H1 (cell line): ENCODE measurements at regions not wholly inside any gene's neighbourhood (a gene's known extent, or its start where the extent isn't known, plus 50 kb on each side); places are given as distances from the start of the nearest gene placed in this dataset.

Experiments used
- CTCF ChIA-PET: fragments of 300-600 bp; sonication (Branson Sonifier 250); formaldehyde crosslinking; loops from one replicate; lab custom pipeline; 2021; ENCODE audit not compliant: partially characterized antibody; lab: Charles Lee
- POLR2A ChIA-PET: fragments of 300-600 bp; sonication (Branson Sonifier 250); formaldehyde crosslinking; loops from one replicate; lab custom pipeline; 2021; ENCODE audit warnings: inconsistent platforms; ENCODE audit not compliant: partially characterized antibody; lab: Charles Lee
- DNase-seq, 2 experiments: peaks; one replicate each; pipeline versions ENCODE4 v3.0.0 to v3.0.0-alpha.2; 2010 to 2022; ENCODE audit warnings: low spot score in 2 of 2, low read depth in 1 of 2, mixed read lengths in 1 of 2
- FAIRE-seq: peaks from 2 replicates; lab custom pipeline; 2011; peaks lifted over from hg19 to GRCh38; lab: Jason Lieb, UNC
- H2AFZ ChIP-seq: 2 replicates; pipeline ENCODE4 v1.8.1; 2012; ENCODE audit warnings: low read length, inconsistent platforms
- H2AK5ac ChIP-seq: 2 replicates; pipeline ENCODE4 v1.6.1; 2013; ENCODE audit warnings: low read depth, low read length
- H2BK120ac ChIP-seq: replicated peaks from 2 replicates; pipeline ENCODE3; 2013; ENCODE audit warnings: low read depth, low read length, inconsistent platforms
- H2BK12ac ChIP-seq: 2 replicates; pipeline ENCODE4 v1.6.1; 2013; ENCODE audit warnings: low read depth, low read length
- H2BK15ac ChIP-seq: 2 replicates; pipeline ENCODE4 v1.6.1; 2013; ENCODE audit warnings: low read length
- H2BK20ac ChIP-seq: 2 replicates; pipeline ENCODE4 v1.6.1; 2013; ENCODE audit warnings: low read length
- H2BK5ac ChIP-seq: 2 replicates; pipeline ENCODE4 v1.6.1; 2013; ENCODE audit warnings: low read depth, low read length
- H3K14ac ChIP-seq: 2 replicates; pipeline ENCODE4 v1.6.1; 2013; ENCODE audit warnings: inconsistent platforms; ENCODE audit not compliant: insufficient read length
- H3K18ac ChIP-seq: 2 replicates; pipeline ENCODE4 v1.6.1; 2013; ENCODE audit warnings: low read length; ENCODE audit errors: extremely low read depth
- H3K23ac ChIP-seq: 2 replicates; pipeline ENCODE4 v1.6.1; 2013; ENCODE audit warnings: inconsistent platforms; ENCODE audit not compliant: insufficient read length
- H3K23me2 ChIP-seq: 2 replicates; pipeline ENCODE4 v1.6.1; 2013; ENCODE audit warnings: low read depth, low read length
- H3K27ac ChIP-seq: 2 replicates; pipeline ENCODE4 v1.6.1; 2011; ENCODE audit warnings: low read depth, low read length, inconsistent platforms
- H3K27me3 ChIP-seq, 4 experiments: replicated peaks in 1 of 4; 1 replicate in 1 of 4; 2 replicates in 3 of 4; pipeline versions ENCODE4 v1.6.1 to v1.8.1; 2011 to 2013; ENCODE audit warnings: low read length in 3 of 4, mild to moderate bottlenecking in 3 of 4, inconsistent platforms in 2 of 4, mixed read lengths in 2 of 4, moderate library complexity in 1 of 4; ENCODE audit not compliant: control insufficient read depth in 3 of 4, insufficient read depth in 3 of 4; ENCODE audit errors: extremely low read depth in 1 of 4
- H3K36me3 ChIP-seq, 4 experiments: 2 replicates each; pipeline versions ENCODE4 v1.6.1 to v1.8.1; 2011 to 2013; ENCODE audit warnings: mild to moderate bottlenecking in 4 of 4, low read length in 3 of 4, moderate library complexity in 2 of 4, control low read depth in 1 of 4, inconsistent platforms in 1 of 4; ENCODE audit not compliant: insufficient read depth in 4 of 4, control insufficient read depth in 2 of 4
- H3K4ac ChIP-seq: replicated peaks from 2 replicates; pipeline ENCODE3; 2013; ENCODE audit warnings: low read length, low read depth, mixed read lengths, inconsistent platforms; ENCODE audit not compliant: insufficient read length
- H3K4me1 ChIP-seq, 4 experiments: replicated peaks in 1 of 4; 1 replicate in 1 of 4; 2 replicates in 3 of 4; pipeline versions ENCODE4 v1.6.1 to v1.8.1; 2011 to 2013; ENCODE audit warnings: low read length in 3 of 4, inconsistent platforms in 2 of 4, mixed read lengths in 1 of 4; ENCODE audit not compliant: insufficient read depth in 4 of 4, control insufficient read depth in 3 of 4
- H3K4me2 ChIP-seq, 2 experiments: 2 replicates each; pipeline versions ENCODE4 v1.6.1 to v1.8.1; 2011 to 2013; ENCODE audit warnings: low read depth in 2 of 2, low read length in 2 of 2, control low read depth in 1 of 2, inconsistent platforms in 1 of 2, mild to moderate bottlenecking in 1 of 2; ENCODE audit not compliant: insufficient read depth in 1 of 2
- H3K4me3 ChIP-seq, 4 experiments: fragments of 200-600, 300-600 bp in 1 of 4; sonication (generic), shearing (Covaris generic), sonication (Bioruptor Twin) in 1 of 4; 2 replicates each; pipeline versions ENCODE4 v1.5.1 to v1.8.1; 2011 to 2016; ENCODE audit warnings: low read length in 4 of 4, low read depth in 3 of 4, control low read depth in 2 of 4, inconsistent platforms in 2 of 4, mild to moderate bottlenecking in 2 of 4, mixed read lengths in 1 of 4, moderate library complexity in 1 of 4; ENCODE audit not compliant: insufficient read depth in 2 of 4; ENCODE audit errors: extremely low read depth in 1 of 4
- H3K56ac ChIP-seq: replicated peaks from 2 replicates; pipeline ENCODE3; 2013; ENCODE audit warnings: low read depth, mild to moderate bottlenecking, mixed read lengths, low read length, inconsistent platforms; ENCODE audit not compliant: insufficient read length
- H3K79me1 ChIP-seq: 2 replicates; pipeline ENCODE4 v1.6.1; 2013; ENCODE audit warnings: low read depth, low read length, control low read depth
- H3K79me2 ChIP-seq, 2 experiments: 2 replicates each; pipeline versions ENCODE4 v1.6.1 to v1.8.1; 2012 to 2013; ENCODE audit warnings: low read length in 2 of 2, mild to moderate bottlenecking in 2 of 2, inconsistent platforms in 1 of 2; ENCODE audit not compliant: insufficient read depth in 2 of 2, control insufficient read depth in 1 of 2
- H3K9ac ChIP-seq, 4 experiments: replicated peaks in 1 of 4; 1 replicate in 1 of 4; 2 replicates in 3 of 4; pipeline versions ENCODE4 v1.6.1 to v1.8.1; 2011 to 2013; ENCODE audit warnings: low read depth in 3 of 4, low read length in 3 of 4, control low read depth in 2 of 4, mild to moderate bottlenecking in 2 of 4, moderate library complexity in 2 of 4, inconsistent platforms in 1 of 4; ENCODE audit errors: extremely low read depth in 1 of 4
- H3K9me3 ChIP-seq, 2 experiments: 2 replicates each; pipeline versions ENCODE4 v1.6.1 to v1.8.1; 2012 to 2013; ENCODE audit warnings: mild to moderate bottlenecking in 2 of 2, moderate library complexity in 2 of 2, control low read depth in 1 of 2, inconsistent platforms in 1 of 2, low read depth in 1 of 2, low read length in 1 of 2, mixed read lengths in 1 of 2; ENCODE audit not compliant: insufficient read depth in 2 of 2
- H4K20me1 ChIP-seq, 2 experiments: replicated peaks in 1 of 2; 2 replicates each; pipeline versions ENCODE3 to v1.8.1; 2011 to 2013; ENCODE audit warnings: inconsistent platforms in 2 of 2, low read length in 2 of 2, mild to moderate bottlenecking in 1 of 2; ENCODE audit not compliant: insufficient read depth in 2 of 2, control insufficient read depth in 1 of 2
- H4K5ac ChIP-seq: 2 replicates; pipeline ENCODE4 v1.6.1; 2013; ENCODE audit warnings: low read length, low read depth, mixed read lengths, inconsistent platforms; ENCODE audit not compliant: insufficient read length
- H4K8ac ChIP-seq: 2 replicates; pipeline ENCODE4 v1.8.0; 2013; ENCODE audit warnings: mild to moderate bottlenecking, moderate library complexity, low read length, inconsistent platforms; ENCODE audit not compliant: insufficient read depth; ENCODE audit errors: extremely low read depth
- H4K91ac ChIP-seq: replicated peaks from 2 replicates; pipeline ENCODE3; 2013; ENCODE audit warnings: low read length, mixed read lengths, inconsistent platforms; ENCODE audit not compliant: insufficient read length
- CHD2 ChIP-seq: IDR thresholded peaks from 2 replicates; pipeline ENCODE4 v1.6.1; 2012; ENCODE audit warnings: low read length, improper control_type of control experiment
- CREB1 ChIP-seq: IDR thresholded peaks from 2 replicates; pipeline ENCODE4 v1.6.1; 2012; ENCODE audit warnings: inconsistent platforms
- EGR1 ChIP-seq: IDR thresholded peaks from 2 replicates; pipeline ENCODE4 v1.6.1; 2011; ENCODE audit warnings: low read depth, low read length, borderline replicate concordance
- EZH2 ChIP-seq: fragments of 200-600 bp; sonication (generic); IDR thresholded peaks from 2 replicates; pipeline ENCODE4 v1.7.1; 2012; ENCODE audit warnings: low read depth, mild to moderate bottlenecking, moderate library complexity, low read length, inconsistent platforms; ENCODE audit not compliant: severe bottlenecking
- KDM4A ChIP-seq: IDR thresholded peaks from one replicate; pipeline ENCODE4 v1.7.1; 2012; ENCODE audit warnings: low read depth, mild to moderate bottlenecking, moderate library complexity, low read length, inconsistent platforms; ENCODE audit not compliant: severe bottlenecking
- NRF1 ChIP-seq: IDR thresholded peaks from 2 replicates; pipeline ENCODE4 v1.6.1; 2011; ENCODE audit warnings: mild to moderate bottlenecking, low read depth, low read length, improper control_type of control experiment
- RBBP5 ChIP-seq: IDR thresholded peaks from 2 replicates; pipeline ENCODE4 v1.7.1; 2012; ENCODE audit warnings: low read depth, mild to moderate bottlenecking, inconsistent platforms, low read length, moderate library complexity, borderline replicate concordance
- SRF ChIP-seq: IDR thresholded peaks from 2 replicates; pipeline ENCODE4 v1.6.1; 2011; ENCODE audit warnings: mild to moderate bottlenecking, low read depth, low read length, moderate library complexity
- TAF1 ChIP-seq: IDR thresholded peaks from 2 replicates; pipeline ENCODE4 v1.6.1; 2011; ENCODE audit warnings: mild to moderate bottlenecking, low read depth, low read length
- USF2 ChIP-seq: IDR thresholded peaks from 2 replicates; pipeline ENCODE4 v1.6.1; 2011; ENCODE audit warnings: low read length, improper control_type of control experiment
- WGBS, 2 experiments: shearing (Covaris generic) in 1 of 2; methylation state at CpG; one replicate each; pipeline versions ENCODE4 v1.1.6 to v1.1.7; 2013 to 2015; ENCODE audit warnings: low lambda C conversion rate in 2 of 2, mixed read lengths in 2 of 2, inconsistent platforms in 1 of 2, low coverage in 1 of 2, missing lambda C conversion rate in 1 of 2; ENCODE audit not compliant: insufficient replicate concordance in 2 of 2, insufficient coverage in 1 of 2, insufficient read length in 1 of 2; ENCODE audit errors: extremely low coverage in 1 of 2, missing lambda C conversion rate in 1 of 2; 5-methylcytosine and 5-hydroxymethylcytosine counted together

- H2BK12ac ChIP-seq, result no peak overlapping the region; the same call in none of the 2 replicates
- FAIRE-seq, result peak; percentile 19
- no peaks in the 10 kb centered on the region for H3K36me3 ChIP-seq
- no peaks in the 10 kb centered on the region for H3K79me2 ChIP-seq
- H2BK15ac ChIP-seq, result no peak overlapping the region
- peak overlapping the region; percentile 93 for H2AFZ ChIP-seq
- H2BK5ac ChIP-seq, result peak overlapping the region; percentile 47; the same call in 1 of the 2 replicates
- H3K4me2 ChIP-seq, result peak overlapping the region; percentile 75 to 80
- no peak overlapping the region for H3K56ac ChIP-seq
- H2AK5ac ChIP-seq, result no peak overlapping the region
- H4K20me1 ChIP-seq, result no peaks in the 10 kb centered on the region
- no peaks in the 10 kb centered on the region for H3K9me3 ChIP-seq
- H2BK120ac ChIP-seq, result no peak overlapping the region
- H2BK20ac ChIP-seq, result 0 out of 2 replicates have a peak overlapping the region, but pooled peaks have one; percentile 41
- H3K27me3 ChIP-seq, result no peaks in the 10 kb centered on the region
- H3K79me1 ChIP-seq, result no peaks in the 10 kb centered on the region
- no peak overlapping the region for H4K5ac ChIP-seq
- DNase-seq, result peak; percentile 73 to 81
- H3K4me3 ChIP-seq, result peak overlapping the region; percentile 40 to 64 (median 52)
- no peak overlapping the region for H3K14ac ChIP-seq
- peak overlapping the region; percentile 62 for H4K91ac ChIP-seq
- H4K8ac ChIP-seq, result no peak overlapping the region; the same call in 1 of the 2 replicates
- H3K23ac ChIP-seq, result no peak overlapping the region
- H3K4ac ChIP-seq, result no peak overlapping the region
- peaks cover 3% of the 10 kb centered on the region; the same call in 1 of the 2 replicates for H3K23me2 ChIP-seq
- no peak overlapping the region; the same call in 1 of the 2 replicates for H3K18ac ChIP-seq
- H3K27ac ChIP-seq, result no peak overlapping the region; the same call in 1 of the 2 replicates
- ChIA-PET POLR2A (interaction anchor here (0.7 to 1.0 kb wide), 2 partner anchors 10 to 248 kb away, joined by 3 to 5 read pairs; no protein-coding TSS in a partner anchor), CTCF (interaction anchor here (0.6 to 1.4 kb wide), 6 partner anchors 21 to 1194 kb away, joined by 3 to 5 read pairs (median 3); no protein-coding TSS in a partner anchor)
- H3K9ac ChIP-seq, result peak overlapping the region; percentile 38 to 66 (median 58)
- H3K4me1 ChIP-seq, result peaks cover 0 to 13% (median 6%) of the 10 kb centered on the region in 4 experiments; a peak in 4 of 7 replicates
- WGBS, 2 experiments, result 7% methylated on average over 45 of the region's 46 CpGs; no CpG with 5 or more reads in 1 of the 2 experiments
- TF ChIP-seq EZH2, result no peak
- TF ChIP-seq USF2, result peak; percentile 86
- no peak for TF ChIP-seq EGR1
- TF ChIP-seq CREB1, result peak; percentile 36
- TF ChIP-seq KDM4A, result peak; percentile 50
- no peak for TF ChIP-seq CHD2
- peak; percentile 84; the same call in 1 of the 2 replicates for TF ChIP-seq RBBP5
- no peak for TF ChIP-seq SRF
- TF ChIP-seq NRF1, result no peak
- TF ChIP-seq TAF1, result peak; percentile 83
Measured at GRCh38 chr2:163347982-163348856, 387.6 kb downstream of the FIGN start.
